Testis (tissue), 2 donors: ENCODE measurements at regions not wholly inside any gene's neighbourhood (a gene's known extent, or its start where the extent isn't known, plus 50 kb on each side); places are given as distances from the start of the nearest gene placed in this dataset.

ENCODE experiments used
- POLR2A ChIP-seq: fragments of 450-650 bp; IDR thresholded peaks from one replicate; pipeline ENCODE4 v1.6.1; 2017; ENCODE audit warnings: antibody characterized with exemption, mild to moderate bottlenecking, moderate library complexity
- TF ChIP-seq, protein P1 (sequence below), 3 experiments: fragments of 450-650 bp in 2 of 3; fragments of 200-600 bp in 1 of 3; sonication (generic) in 1 of 3; IDR thresholded peaks; one replicate each; pipeline ENCODE4 v1.5.1; 2016 to 2019; ENCODE audit warnings: antibody characterized with exemption in 3 of 3, mild to moderate bottlenecking in 2 of 3, moderate library complexity in 1 of 3

- TF ChIP-seq, protein P1, sequence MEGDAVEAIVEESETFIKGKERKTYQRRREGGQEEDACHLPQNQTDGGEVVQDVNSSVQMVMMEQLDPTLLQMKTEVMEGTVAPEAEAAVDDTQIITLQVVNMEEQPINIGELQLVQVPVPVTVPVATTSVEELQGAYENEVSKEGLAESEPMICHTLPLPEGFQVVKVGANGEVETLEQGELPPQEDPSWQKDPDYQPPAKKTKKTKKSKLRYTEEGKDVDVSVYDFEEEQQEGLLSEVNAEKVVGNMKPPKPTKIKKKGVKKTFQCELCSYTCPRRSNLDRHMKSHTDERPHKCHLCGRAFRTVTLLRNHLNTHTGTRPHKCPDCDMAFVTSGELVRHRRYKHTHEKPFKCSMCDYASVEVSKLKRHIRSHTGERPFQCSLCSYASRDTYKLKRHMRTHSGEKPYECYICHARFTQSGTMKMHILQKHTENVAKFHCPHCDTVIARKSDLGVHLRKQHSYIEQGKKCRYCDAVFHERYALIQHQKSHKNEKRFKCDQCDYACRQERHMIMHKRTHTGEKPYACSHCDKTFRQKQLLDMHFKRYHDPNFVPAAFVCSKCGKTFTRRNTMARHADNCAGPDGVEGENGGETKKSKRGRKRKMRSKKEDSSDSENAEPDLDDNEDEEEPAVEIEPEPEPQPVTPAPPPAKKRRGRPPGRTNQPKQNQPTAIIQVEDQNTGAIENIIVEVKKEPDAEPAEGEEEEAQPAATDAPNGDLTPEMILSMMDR (IDR thresholded peaks at IDR 0.05), result no peak
- no peak for TF ChIP-seq POLR2A
These were observed 126.6 kb upstream of the LRIG3 start for GRCh38 chr12:59046763-59047534.
